Spleen (tissue), 7 donors: ENCODE measurements at regions not wholly inside any gene's neighbourhood (a gene's known extent, or its start where the extent isn't known, plus 50 kb on each side); places are given as distances from the start of the nearest gene placed in this dataset.

Experiments
- CTCF ChIP-seq, 11 experiments: fragments of 200-600 bp in 7 of 11; fragments of 450-650 bp in 4 of 11; sonication (generic) in 4 of 11; IDR thresholded peaks in 8 of 11; conservative IDR thresholded peaks in 3 of 11; 1 replicate in 7 of 11; 2 replicates in 4 of 11; pipeline versions ENCODE4 v1.4.0 to v1.8.0; 2016 to 2021; ENCODE audit warnings: antibody characterized with exemption in 11 of 11, inconsistent platforms in 4 of 11, mild to moderate bottlenecking in 1 of 11
- POLR2A ChIP-seq, 3 donors: fragments of 450-650 bp; IDR thresholded peaks; one replicate each; pipeline ENCODE4 v1.5.1; 2017; ENCODE audit warnings: antibody characterized with exemption in 3 of 3, mild to moderate bottlenecking in 1 of 3
- donor health status: DM: no; HTN: no; CAD: no; lungs with moderate emphysema.
- donor health status: DM: no; HTN: no; CAD: no.
- donor health status: DM: no; HTN: no; CAD: no.

GRCh38 chr12:65675141-65675621 lies 149.1 kb upstream of the HMGA2 start:
- TF ChIP-seq POLR2A (IDR thresholded peaks at IDR 0.05) (no peak), CTCF (IDR thresholded peaks at IDR 0.05 in 8 of 11, conservative IDR thresholded peaks at IDR 0.05 in 3 of 11) (no peak)
